WTC11 (cell line): ENCODE measurements at regions not wholly inside any gene's neighbourhood (a gene's known extent, or its start where the extent isn't known, plus 50 kb on each side); places are given as distances from the start of the nearest gene placed in this dataset.

ENCODE experiments used
- CREM ChIP-seq: sonication (generic); formaldehyde crosslinking; IDR thresholded peaks from 2 replicates; pipeline ENCODE4 v1.8.1; 2022; ENCODE audit warnings: mild to moderate bottlenecking, missing genetic modification reagents, moderate library complexity
- ELF4 ChIP-seq: sonication (generic); formaldehyde crosslinking; IDR thresholded peaks from 2 replicates; pipeline ENCODE4 v1.8.1; 2022; ENCODE audit warnings: low read depth, mild to moderate bottlenecking, moderate library complexity, missing genetic modification reagents
- MYBL2 ChIP-seq: sonication (generic); formaldehyde crosslinking; IDR thresholded peaks from 2 replicates; pipeline ENCODE4 v1.8.1; 2023; ENCODE audit warnings: mild to moderate bottlenecking, moderate library complexity, missing genetic modification reagents
- ZNF121 ChIP-seq: sonication (generic); formaldehyde crosslinking; IDR thresholded peaks from 2 replicates; pipeline ENCODE4 v1.8.0; 2023; ENCODE audit warnings: missing genetic modification reagents
- TF ChIP-seq, protein P1 (sequence below): sonication (generic); formaldehyde crosslinking; IDR thresholded peaks from 2 replicates; pipeline ENCODE4 v1.8.1; 2023; ENCODE audit warnings: mild to moderate bottlenecking, missing genetic modification reagents, moderate library complexity
- TF ChIP-seq, protein P2 (sequence below): sonication (generic); formaldehyde crosslinking; IDR thresholded peaks from 2 replicates; pipeline ENCODE4 v1.8.0; 2022; ENCODE audit warnings: mild to moderate bottlenecking, missing genetic modification reagents
- TF ChIP-seq, protein P3 (sequence below): fragments of 200-600 bp; IDR thresholded peaks from 2 replicates; pipeline ENCODE4 v1.8.0; 2022; ENCODE audit warnings: antibody characterized with exemption
- TF ChIP-seq, protein P4 (sequence below): sonication (generic); formaldehyde crosslinking; IDR thresholded peaks from 2 replicates; pipeline ENCODE4 v1.8.1; 2023; ENCODE audit warnings: mild to moderate bottlenecking, missing genetic modification reagents, borderline replicate concordance
- TF ChIP-seq, protein P5 (sequence below): sonication (generic); formaldehyde crosslinking; IDR thresholded peaks from 2 replicates; pipeline ENCODE4 v1.8.0; 2022; ENCODE audit warnings: mild to moderate bottlenecking, missing genetic modification reagents

DNA sequence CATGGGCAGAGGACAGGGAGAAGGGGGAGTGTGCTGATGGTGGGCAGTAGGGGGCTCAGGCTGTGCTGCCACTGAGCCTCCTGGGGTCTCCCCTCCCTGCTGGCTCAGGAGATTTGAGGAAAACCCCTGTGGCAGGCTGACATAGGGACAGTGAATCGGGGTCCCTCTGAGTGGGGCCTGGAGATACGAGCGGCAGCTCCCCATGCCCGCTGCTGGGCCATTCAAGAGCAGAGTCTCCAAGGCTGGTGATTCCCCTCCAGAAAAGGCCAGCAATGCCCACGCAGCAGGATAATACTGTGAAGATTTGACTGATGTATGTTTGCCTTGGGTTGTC is 288.7 kb upstream of the SFSWAP start:
- TF ChIP-seq, protein P1, sequence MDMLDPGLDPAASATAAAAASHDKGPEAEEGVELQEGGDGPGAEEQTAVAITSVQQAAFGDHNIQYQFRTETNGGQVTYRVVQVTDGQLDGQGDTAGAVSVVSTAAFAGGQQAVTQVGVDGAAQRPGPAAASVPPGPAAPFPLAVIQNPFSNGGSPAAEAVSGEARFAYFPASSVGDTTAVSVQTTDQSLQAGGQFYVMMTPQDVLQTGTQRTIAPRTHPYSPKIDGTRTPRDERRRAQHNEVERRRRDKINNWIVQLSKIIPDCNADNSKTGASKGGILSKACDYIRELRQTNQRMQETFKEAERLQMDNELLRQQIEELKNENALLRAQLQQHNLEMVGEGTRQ = no peak
- TF ChIP-seq, protein P2, sequence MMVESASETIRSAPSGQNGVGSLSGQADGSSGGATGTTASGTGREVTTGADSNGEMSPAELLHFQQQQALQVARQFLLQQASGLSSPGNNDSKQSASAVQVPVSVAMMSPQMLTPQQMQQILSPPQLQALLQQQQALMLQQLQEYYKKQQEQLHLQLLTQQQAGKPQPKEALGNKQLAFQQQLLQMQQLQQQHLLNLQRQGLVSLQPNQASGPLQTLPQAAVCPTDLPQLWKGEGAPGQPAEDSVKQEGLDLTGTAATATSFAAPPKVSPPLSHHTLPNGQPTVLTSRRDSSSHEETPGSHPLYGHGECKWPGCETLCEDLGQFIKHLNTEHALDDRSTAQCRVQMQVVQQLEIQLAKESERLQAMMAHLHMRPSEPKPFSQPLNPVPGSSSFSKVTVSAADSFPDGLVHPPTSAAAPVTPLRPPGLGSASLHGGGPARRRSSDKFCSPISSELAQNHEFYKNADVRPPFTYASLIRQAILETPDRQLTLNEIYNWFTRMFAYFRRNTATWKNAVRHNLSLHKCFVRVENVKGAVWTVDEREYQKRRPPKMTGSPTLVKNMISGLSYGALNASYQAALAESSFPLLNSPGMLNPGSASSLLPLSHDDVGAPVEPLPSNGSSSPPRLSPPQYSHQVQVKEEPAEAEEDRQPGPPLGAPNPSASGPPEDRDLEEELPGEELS (CRISPR knock-in tag) = no peak
- TF ChIP-seq, protein P3, sequence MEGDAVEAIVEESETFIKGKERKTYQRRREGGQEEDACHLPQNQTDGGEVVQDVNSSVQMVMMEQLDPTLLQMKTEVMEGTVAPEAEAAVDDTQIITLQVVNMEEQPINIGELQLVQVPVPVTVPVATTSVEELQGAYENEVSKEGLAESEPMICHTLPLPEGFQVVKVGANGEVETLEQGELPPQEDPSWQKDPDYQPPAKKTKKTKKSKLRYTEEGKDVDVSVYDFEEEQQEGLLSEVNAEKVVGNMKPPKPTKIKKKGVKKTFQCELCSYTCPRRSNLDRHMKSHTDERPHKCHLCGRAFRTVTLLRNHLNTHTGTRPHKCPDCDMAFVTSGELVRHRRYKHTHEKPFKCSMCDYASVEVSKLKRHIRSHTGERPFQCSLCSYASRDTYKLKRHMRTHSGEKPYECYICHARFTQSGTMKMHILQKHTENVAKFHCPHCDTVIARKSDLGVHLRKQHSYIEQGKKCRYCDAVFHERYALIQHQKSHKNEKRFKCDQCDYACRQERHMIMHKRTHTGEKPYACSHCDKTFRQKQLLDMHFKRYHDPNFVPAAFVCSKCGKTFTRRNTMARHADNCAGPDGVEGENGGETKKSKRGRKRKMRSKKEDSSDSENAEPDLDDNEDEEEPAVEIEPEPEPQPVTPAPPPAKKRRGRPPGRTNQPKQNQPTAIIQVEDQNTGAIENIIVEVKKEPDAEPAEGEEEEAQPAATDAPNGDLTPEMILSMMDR = no peak
- TF ChIP-seq CREM (CRISPR knock-in tag) (no peak), ELF4 (CRISPR knock-in tag) (no peak), ZNF121 (CRISPR knock-in tag) (no peak), MYBL2 (CRISPR knock-in tag) (no peak)
- TF ChIP-seq, protein P4, sequence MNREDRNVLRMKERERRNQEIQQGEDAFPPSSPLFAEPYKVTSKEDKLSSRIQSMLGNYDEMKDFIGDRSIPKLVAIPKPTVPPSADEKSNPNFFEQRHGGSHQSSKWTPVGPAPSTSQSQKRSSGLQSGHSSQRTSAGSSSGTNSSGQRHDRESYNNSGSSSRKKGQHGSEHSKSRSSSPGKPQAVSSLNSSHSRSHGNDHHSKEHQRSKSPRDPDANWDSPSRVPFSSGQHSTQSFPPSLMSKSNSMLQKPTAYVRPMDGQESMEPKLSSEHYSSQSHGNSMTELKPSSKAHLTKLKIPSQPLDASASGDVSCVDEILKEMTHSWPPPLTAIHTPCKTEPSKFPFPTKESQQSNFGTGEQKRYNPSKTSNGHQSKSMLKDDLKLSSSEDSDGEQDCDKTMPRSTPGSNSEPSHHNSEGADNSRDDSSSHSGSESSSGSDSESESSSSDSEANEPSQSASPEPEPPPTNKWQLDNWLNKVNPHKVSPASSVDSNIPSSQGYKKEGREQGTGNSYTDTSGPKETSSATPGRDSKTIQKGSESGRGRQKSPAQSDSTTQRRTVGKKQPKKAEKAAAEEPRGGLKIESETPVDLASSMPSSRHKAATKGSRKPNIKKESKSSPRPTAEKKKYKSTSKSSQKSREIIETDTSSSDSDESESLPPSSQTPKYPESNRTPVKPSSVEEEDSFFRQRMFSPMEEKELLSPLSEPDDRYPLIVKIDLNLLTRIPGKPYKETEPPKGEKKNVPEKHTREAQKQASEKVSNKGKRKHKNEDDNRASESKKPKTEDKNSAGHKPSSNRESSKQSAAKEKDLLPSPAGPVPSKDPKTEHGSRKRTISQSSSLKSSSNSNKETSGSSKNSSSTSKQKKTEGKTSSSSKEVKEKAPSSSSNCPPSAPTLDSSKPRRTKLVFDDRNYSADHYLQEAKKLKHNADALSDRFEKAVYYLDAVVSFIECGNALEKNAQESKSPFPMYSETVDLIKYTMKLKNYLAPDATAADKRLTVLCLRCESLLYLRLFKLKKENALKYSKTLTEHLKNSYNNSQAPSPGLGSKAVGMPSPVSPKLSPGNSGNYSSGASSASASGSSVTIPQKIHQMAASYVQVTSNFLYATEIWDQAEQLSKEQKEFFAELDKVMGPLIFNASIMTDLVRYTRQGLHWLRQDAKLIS = no peak
- TF ChIP-seq, protein P5, sequence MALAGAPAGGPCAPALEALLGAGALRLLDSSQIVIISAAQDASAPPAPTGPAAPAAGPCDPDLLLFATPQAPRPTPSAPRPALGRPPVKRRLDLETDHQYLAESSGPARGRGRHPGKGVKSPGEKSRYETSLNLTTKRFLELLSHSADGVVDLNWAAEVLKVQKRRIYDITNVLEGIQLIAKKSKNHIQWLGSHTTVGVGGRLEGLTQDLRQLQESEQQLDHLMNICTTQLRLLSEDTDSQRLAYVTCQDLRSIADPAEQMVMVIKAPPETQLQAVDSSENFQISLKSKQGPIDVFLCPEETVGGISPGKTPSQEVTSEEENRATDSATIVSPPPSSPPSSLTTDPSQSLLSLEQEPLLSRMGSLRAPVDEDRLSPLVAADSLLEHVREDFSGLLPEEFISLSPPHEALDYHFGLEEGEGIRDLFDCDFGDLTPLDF (CRISPR knock-in tag) = no peak
